Adipocyte (in vitro differentiated cells): ENCODE measurements at regions not wholly inside any gene's neighbourhood (a gene's known extent, or its start where the extent isn't known, plus 50 kb on each side); places are given as distances from the start of the nearest gene placed in this dataset.

Experiments used
- DNase-seq: peaks from one replicate; pipeline ENCODE4 v3.0.0-alpha.2; 2015; ENCODE audit warnings: low read depth
- H3K27me3 ChIP-seq: replicated peaks from 2 replicates; pipeline ENCODE4 v1.7.0; 2013; ENCODE audit warnings: mild to moderate bottlenecking, low read length, moderate library complexity; ENCODE audit not compliant: control insufficient read depth, insufficient read depth
- H3K36me3 ChIP-seq: 2 replicates; pipeline ENCODE4 v1.7.0; 2013; ENCODE audit warnings: low read length, mild to moderate bottlenecking, moderate library complexity; ENCODE audit not compliant: control insufficient read depth, insufficient read depth, severe bottlenecking
- H3K4me1 ChIP-seq: 2 replicates; pipeline ENCODE4 v1.7.0; 2013; ENCODE audit warnings: mild to moderate bottlenecking, low read length, moderate library complexity; ENCODE audit not compliant: control insufficient read depth, insufficient read depth
- H3K4me3 ChIP-seq: 2 replicates; pipeline ENCODE4 v1.7.0; 2013; ENCODE audit warnings: mild to moderate bottlenecking, low read length, moderate library complexity
- H3K9ac ChIP-seq: 2 replicates; pipeline ENCODE4 v1.7.0; 2013; ENCODE audit warnings: mild to moderate bottlenecking, low read length, moderate library complexity
- H3K9me3 ChIP-seq: 2 replicates; pipeline ENCODE4 v1.7.0; 2013; ENCODE audit warnings: mild to moderate bottlenecking, low read length, moderate library complexity; ENCODE audit not compliant: control insufficient read depth

DNA sequence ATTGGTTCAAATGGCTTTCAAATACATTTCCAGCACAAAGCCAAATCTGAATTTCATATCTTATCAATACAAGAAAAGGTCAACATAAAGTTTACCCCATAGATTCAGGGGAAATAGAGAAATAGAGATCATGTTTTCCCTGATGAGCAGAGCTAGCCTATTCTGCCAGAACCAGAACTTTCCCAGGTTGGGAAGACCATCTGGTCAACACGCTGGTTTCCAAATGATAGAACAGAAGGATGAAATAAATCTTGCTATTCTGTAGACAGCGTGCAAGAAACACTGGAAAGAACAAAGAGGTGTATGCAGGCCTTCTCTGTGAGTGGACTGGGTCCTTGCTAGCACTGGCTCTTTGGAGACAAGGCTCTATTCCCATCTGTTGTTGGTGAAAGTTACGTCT is 350.6 kb downstream of the NDFIP2 start:
- Histone ChIP-seq H3K4me1 (no peaks in the 10 kb centered on the region), H3K36me3 (no peaks in the 10 kb centered on the region), H3K9ac (no peak overlapping the region)

GRCh38 chr13:79830945-79831344 is 350.0 kb downstream of the NDFIP2 start:
- Histone ChIP-seq H3K4me3 (no peak overlapping the region), H3K4me1 (no peaks in the 10 kb centered on the region), H3K9ac (no peak overlapping the region), H3K27me3 (no peaks in the 10 kb centered on the region), H3K9me3 (no peaks in the 10 kb centered on the region), H3K36me3 (no peaks in the 10 kb centered on the region)
- no peak for DNase-seq

More for the DNA sequence above, 350.6 kb downstream of the NDFIP2 start:
- DNase-seq, result no peak
- Histone ChIP-seq H3K9me3 (no peaks in the 10 kb centered on the region), H3K4me3 (no peak overlapping the region), H3K27me3 (no peaks in the 10 kb centered on the region)

- H3K27me3 ChIP-seq, result no peaks in the 10 kb centered on the region
- H3K9ac ChIP-seq, result no peak overlapping the region
- DNase-seq, result no peak
- H3K4me1 ChIP-seq, result no peaks in the 10 kb centered on the region
- no peaks in the 10 kb centered on the region for H3K9me3 ChIP-seq
- H3K4me3 ChIP-seq, result no peak overlapping the region
- H3K36me3 ChIP-seq, result no peaks in the 10 kb centered on the region
These were observed 349.5 kb downstream of the NDFIP2 start for GRCh38 chr13:79830426-79830825.

- Histone ChIP-seq H3K36me3 (no peaks in the 10 kb centered on the region), H3K9me3 (no peaks in the 10 kb centered on the region), H3K9ac (no peak overlapping the region), H3K27me3 (no peaks in the 10 kb centered on the region), H3K4me1 (no peaks in the 10 kb centered on the region), H3K4me3 (no peak overlapping the region)
- DNase-seq, result no peak
These were observed 348.9 kb downstream of the NDFIP2 start for GRCh38 chr13:79829880-79830279.

GRCh38 chr13:79825959-79826358 is 345.0 kb downstream of the NDFIP2 start:
- no peak overlapping the region for H3K4me3 ChIP-seq
- H3K9me3 ChIP-seq, result no peaks in the 10 kb centered on the region
- no peaks in the 10 kb centered on the region for H3K27me3 ChIP-seq
- H3K9ac ChIP-seq, result no peak overlapping the region
- no peaks in the 10 kb centered on the region for H3K4me1 ChIP-seq
- no peak for DNase-seq
- H3K36me3 ChIP-seq, result no peaks in the 10 kb centered on the region

- no peak overlapping the region for H3K9ac ChIP-seq
- no peaks in the 10 kb centered on the region for H3K9me3 ChIP-seq
- H3K36me3 ChIP-seq, result no peaks in the 10 kb centered on the region
- no peak for DNase-seq
- H3K4me1 ChIP-seq, result no peaks in the 10 kb centered on the region
- H3K27me3 ChIP-seq, result no peaks in the 10 kb centered on the region
- no peak overlapping the region for H3K4me3 ChIP-seq
These were observed 334.1 kb downstream of the NDFIP2 start for GRCh38 chr13:79815041-79815440.

DNA sequence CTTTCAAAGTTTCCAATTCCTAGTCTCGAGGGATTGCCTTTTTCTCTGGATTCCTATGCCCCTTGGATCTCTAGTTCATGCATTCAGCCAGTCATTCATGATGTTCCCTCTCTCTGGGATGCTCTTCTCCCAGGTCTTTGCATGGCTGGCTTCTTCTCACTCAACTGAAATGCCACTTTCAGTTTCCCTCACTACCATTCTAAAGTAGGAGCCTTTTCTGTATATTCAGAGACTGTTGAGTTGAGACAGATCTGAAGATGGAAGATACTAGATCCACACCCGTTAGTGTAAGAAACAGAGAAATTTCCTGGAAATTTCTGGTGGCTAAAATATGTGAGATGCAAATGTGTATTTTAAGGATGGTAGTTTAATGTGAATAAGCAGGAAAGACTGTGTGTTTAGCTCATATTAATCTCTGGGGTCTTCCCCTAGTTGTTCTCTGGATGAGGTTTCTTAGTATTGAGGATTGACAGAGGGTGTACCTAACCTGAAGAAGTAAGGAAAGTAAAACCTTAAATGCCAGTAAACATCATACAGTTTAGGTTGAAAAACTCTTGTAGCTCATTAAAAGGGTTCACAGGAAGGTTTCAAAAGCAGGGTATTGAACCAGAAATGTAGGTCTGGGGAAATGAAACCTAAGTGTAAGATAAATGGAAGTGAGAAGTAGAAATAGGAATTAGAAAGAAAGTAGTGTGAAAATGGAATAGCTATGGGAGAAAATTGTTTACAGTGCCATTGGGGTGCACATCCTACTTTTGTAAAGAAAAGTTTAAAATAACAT is 331.3 kb downstream of the NDFIP2 start:
- Histone ChIP-seq H3K36me3 (no peaks in the 10 kb centered on the region), H3K9ac (no peak overlapping the region), H3K4me1 (no peaks in the 10 kb centered on the region), H3K4me3 (no peak overlapping the region), H3K9me3 (no peaks in the 10 kb centered on the region), H3K27me3 (no peaks in the 10 kb centered on the region)
- no peak for DNase-seq

DNA sequence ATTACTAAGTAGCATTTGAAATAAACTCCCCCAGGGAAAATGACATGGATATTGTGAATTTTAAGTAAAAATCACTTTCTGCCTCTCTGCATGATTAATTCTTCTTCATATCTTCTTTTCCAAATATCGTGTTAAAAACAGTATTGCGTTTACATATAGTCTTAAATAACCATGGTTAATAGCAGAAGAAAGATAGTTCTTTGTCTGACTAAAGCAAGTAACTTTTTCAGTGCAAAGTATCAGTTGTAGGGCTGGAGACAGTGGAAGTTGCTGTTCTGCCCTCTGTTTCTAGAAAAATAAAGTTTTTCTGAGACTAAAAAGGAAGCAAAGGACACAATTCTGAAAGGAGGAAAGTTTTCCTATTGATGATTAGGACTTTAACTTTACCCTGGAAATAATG is 330.2 kb downstream of the NDFIP2 start:
- no peak for DNase-seq
- no peak overlapping the region for H3K4me3 ChIP-seq
- H3K36me3 ChIP-seq, result no peaks in the 10 kb centered on the region
- no peaks in the 10 kb centered on the region for H3K4me1 ChIP-seq
- H3K27me3 ChIP-seq, result no peaks in the 10 kb centered on the region
- no peaks in the 10 kb centered on the region for H3K9me3 ChIP-seq
- no peak overlapping the region for H3K9ac ChIP-seq

DNA sequence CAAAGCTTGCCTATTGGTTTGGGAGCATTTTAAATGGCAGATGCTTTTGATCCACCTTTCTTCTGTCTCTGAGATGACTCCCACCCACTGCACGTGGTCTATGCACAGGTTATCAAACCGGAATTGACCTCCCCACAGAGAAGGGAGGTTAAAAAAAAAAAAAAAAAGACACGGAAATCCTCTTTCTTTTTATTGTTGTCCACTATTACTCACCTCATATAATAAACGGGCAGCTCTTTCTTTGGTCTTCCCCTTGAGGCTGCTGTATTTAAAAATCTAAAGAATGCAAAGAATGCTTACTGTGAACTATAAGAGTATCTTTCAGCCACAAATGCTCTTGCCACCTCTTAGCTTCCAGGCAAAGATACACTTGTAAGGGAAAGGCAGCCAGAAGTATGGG is 329.7 kb downstream of the NDFIP2 start:
- H3K4me3 ChIP-seq, result no peak overlapping the region

GRCh38 chr13:79810018-79810417 is 329.1 kb downstream of the NDFIP2 start:
- DNase-seq, result no peak
- no peak overlapping the region for H3K9ac ChIP-seq
- H3K4me3 ChIP-seq, result no peak overlapping the region
- H3K4me1 ChIP-seq, result no peaks in the 10 kb centered on the region
- H3K27me3 ChIP-seq, result no peaks in the 10 kb centered on the region
- H3K9me3 ChIP-seq, result no peaks in the 10 kb centered on the region
- no peaks in the 10 kb centered on the region for H3K36me3 ChIP-seq

More for the DNA sequence above, 329.7 kb downstream of the NDFIP2 start:
- Histone ChIP-seq H3K4me1 (no peaks in the 10 kb centered on the region), H3K9me3 (no peaks in the 10 kb centered on the region), H3K36me3 (no peaks in the 10 kb centered on the region), H3K27me3 (no peaks in the 10 kb centered on the region), H3K9ac (no peak overlapping the region)
- peak; percentile 50 for DNase-seq

DNA sequence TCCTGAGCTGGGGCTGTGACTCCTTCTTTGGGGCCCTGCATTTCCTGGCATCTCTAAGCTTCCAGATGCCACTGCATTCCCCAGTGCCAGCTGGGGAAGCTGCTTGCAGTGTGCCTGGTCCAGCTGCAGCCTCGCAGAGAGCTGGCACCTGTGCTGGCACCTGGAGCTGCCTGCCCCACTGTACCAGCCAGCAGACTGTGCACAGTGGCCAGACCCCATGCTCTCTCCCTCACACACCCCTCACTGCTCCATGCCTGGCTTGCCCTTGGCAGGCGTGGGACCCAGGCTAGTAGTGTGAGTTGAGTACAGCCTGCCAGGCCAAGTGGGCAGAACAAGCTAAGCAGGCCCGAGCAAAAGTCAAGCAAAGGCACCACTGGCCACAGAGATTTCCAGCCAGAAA is 327.5 kb downstream of the NDFIP2 start:
- no peaks in the 10 kb centered on the region for H3K27me3 ChIP-seq
- no peaks in the 10 kb centered on the region for H3K4me1 ChIP-seq
- no peak overlapping the region for H3K4me3 ChIP-seq
- H3K9ac ChIP-seq, result no peak overlapping the region
- H3K9me3 ChIP-seq, result no peaks in the 10 kb centered on the region
- no peaks in the 10 kb centered on the region for H3K36me3 ChIP-seq
- DNase-seq, result no peak

- no peak overlapping the region for H3K4me3 ChIP-seq
- no peaks in the 10 kb centered on the region for H3K9me3 ChIP-seq
- H3K36me3 ChIP-seq, result no peaks in the 10 kb centered on the region
- H3K4me1 ChIP-seq, result no peaks in the 10 kb centered on the region
- no peaks in the 10 kb centered on the region for H3K27me3 ChIP-seq
- no peak for DNase-seq
- no peak overlapping the region for H3K9ac ChIP-seq
These were observed 326.6 kb downstream of the NDFIP2 start for GRCh38 chr13:79807554-79807953.
